Neuronal stem cell (in vitro differentiated cells): ENCODE measurements at regions not wholly inside any gene's neighbourhood (a gene's known extent, or its start where the extent isn't known, plus 50 kb on each side); places are given as distances from the start of the nearest gene placed in this dataset.

Experiments used
- DNase-seq: peaks from one replicate; pipeline ENCODE4 v3.0.0-alpha.2; 2013; ENCODE audit warnings: low spot score
- H2AFZ ChIP-seq: one replicate; pipeline ENCODE4 v1.6.1; 2013; ENCODE audit warnings: mild to moderate bottlenecking, low read length, inconsistent platforms
- H2AK5ac ChIP-seq: 2 replicates; pipeline ENCODE4 v1.6.1; 2013; ENCODE audit warnings: low read depth, mild to moderate bottlenecking, inconsistent platforms, low read length, moderate library complexity, mixed read lengths
- H2BK120ac ChIP-seq: 2 replicates; pipeline ENCODE4 v1.6.1; 2013; ENCODE audit warnings: low read depth, mild to moderate bottlenecking, inconsistent platforms, low read length, moderate library complexity, mixed read lengths
- H2BK12ac ChIP-seq: one replicate; pipeline ENCODE4 v1.6.1; 2013; ENCODE audit warnings: low read length, inconsistent platforms
- H2BK15ac ChIP-seq: 2 replicates; pipeline ENCODE4 v1.6.1; 2013; ENCODE audit warnings: mild to moderate bottlenecking, low read length, inconsistent platforms, mixed read lengths
- H2BK5ac ChIP-seq: one replicate; pipeline ENCODE4 v1.6.1; 2013; ENCODE audit warnings: inconsistent platforms, mild to moderate bottlenecking, low read length, moderate library complexity
- H3K14ac ChIP-seq: one replicate; pipeline ENCODE4 v1.6.1; 2013; ENCODE audit warnings: low read length, inconsistent platforms
- H3K18ac ChIP-seq: 2 replicates; pipeline ENCODE4 v1.6.1; 2013; ENCODE audit warnings: low read length, inconsistent platforms
- H3K23ac ChIP-seq: 2 replicates; pipeline ENCODE4 v1.6.1; 2013; ENCODE audit warnings: low read depth, mild to moderate bottlenecking, mixed read lengths, low read length, inconsistent platforms; ENCODE audit not compliant: poor library complexity
- H3K27ac ChIP-seq: replicated peaks from 3 replicates; pipeline ENCODE4 v1.5.1; 2013; ENCODE audit warnings: low read length, inconsistent platforms
- H3K27me3 ChIP-seq, 3 experiments: 2 replicates each; pipeline ENCODE4 v1.6.1; 2013; ENCODE audit warnings: low read length in 3 of 3, mild to moderate bottlenecking in 2 of 3, inconsistent platforms in 1 of 3, low read depth in 1 of 3, mixed read lengths in 1 of 3, moderate library complexity in 1 of 3; ENCODE audit not compliant: control insufficient read depth in 3 of 3, insufficient read depth in 3 of 3
- H3K36me3 ChIP-seq, 2 donors: replicated peaks in 1 of 2; 2 replicates each; pipeline ENCODE4 v1.6.1; 2013; ENCODE audit warnings: low read length in 2 of 2; ENCODE audit not compliant: control insufficient read depth in 2 of 2, insufficient read depth in 2 of 2
- H3K4ac ChIP-seq: 2 replicates; pipeline ENCODE4 v1.6.1; 2013; ENCODE audit warnings: inconsistent platforms, mild to moderate bottlenecking, low read length, moderate library complexity
- H3K4me1 ChIP-seq, 2 donors: 1 replicate in 1 of 2; 2 replicates in 1 of 2; pipeline ENCODE4 v1.6.1; 2013; ENCODE audit warnings: low read length in 2 of 2, low read depth in 1 of 2; ENCODE audit not compliant: control insufficient read depth in 2 of 2, insufficient read depth in 1 of 2
- H3K4me2 ChIP-seq: one replicate; pipeline ENCODE4 v1.6.1; 2013; ENCODE audit warnings: mild to moderate bottlenecking, low read length, inconsistent platforms; ENCODE audit not compliant: insufficient read depth, poor library complexity, severe bottlenecking
- H3K4me3 ChIP-seq, 2 donors: 2 replicates each; pipeline ENCODE4 v1.5.1; 2013; ENCODE audit warnings: low read length in 2 of 2, mild to moderate bottlenecking in 2 of 2, inconsistent platforms in 1 of 2, moderate library complexity in 1 of 2
- H3K79me1 ChIP-seq: one replicate; pipeline ENCODE4 v1.6.1; 2013; ENCODE audit warnings: low read depth, mild to moderate bottlenecking, inconsistent platforms, low read length, moderate library complexity
- H3K9ac ChIP-seq: one replicate; pipeline ENCODE4 v1.6.1; 2013; ENCODE audit warnings: mild to moderate bottlenecking, low read depth, low read length, inconsistent platforms; ENCODE audit not compliant: poor library complexity
- H3K9me3 ChIP-seq, 2 donors: replicated peaks in 1 of 2; 2 replicates each; pipeline versions ENCODE3 to v1.6.1; 2013; ENCODE audit warnings: low read length in 2 of 2, mild to moderate bottlenecking in 2 of 2, inconsistent platforms in 1 of 2, low read depth in 1 of 2, mixed read lengths in 1 of 2, moderate library complexity in 1 of 2; ENCODE audit not compliant: control insufficient read depth in 2 of 2, insufficient read depth in 1 of 2
- H4K8ac ChIP-seq: one replicate; pipeline ENCODE4 v1.6.1; 2013; ENCODE audit warnings: low read depth, mild to moderate bottlenecking, inconsistent platforms, low read length, moderate library complexity
- H4K91ac ChIP-seq: one replicate; pipeline ENCODE4 v1.6.1; 2013; ENCODE audit warnings: low read length, low read depth, mild to moderate bottlenecking, inconsistent platforms; ENCODE audit not compliant: poor library complexity
- WGBS, 2 donors: extraction: QIAGEN DNeasy Blood & Tissue Kit; methylation state at CpG; one replicate each; pipeline ENCODE4 v1.1.7; 2013; ENCODE audit warnings: missing lambda C conversion rate in 2 of 2, mixed read lengths in 1 of 2; ENCODE audit not compliant: insufficient read length in 2 of 2, insufficient replicate concordance in 1 of 2; ENCODE audit errors: extremely low coverage in 2 of 2; 5-methylcytosine and 5-hydroxymethylcytosine counted together

- Histone ChIP-seq H4K91ac (no peak overlapping the region), H2AFZ (no peak overlapping the region), H3K4me3 (no peak overlapping the region), H4K8ac (no peak overlapping the region), H2BK120ac (no peak overlapping the region), H2BK12ac (no peak overlapping the region), H3K14ac (no peak overlapping the region), H3K27ac (no peak overlapping the region), H3K23ac (no peak overlapping the region), H3K79me1 (no peaks in the 10 kb centered on the region), H2BK5ac (no peak overlapping the region), H3K4me1 (no peaks in the 10 kb centered on the region), H3K9me3 (no peaks in the 10 kb centered on the region), H3K4ac (no peak overlapping the region), H3K36me3 (no peaks in the 10 kb centered on the region), H3K9ac (no peak overlapping the region), H2AK5ac (no peak overlapping the region), H3K27me3 (no peaks in the 10 kb centered on the region), H2BK15ac (no peak overlapping the region), H3K18ac (no peak overlapping the region), H3K4me2 (no peak overlapping the region)
- DNase-seq, result no peak
Observed at GRCh38 chr12:86590296-86590695, 334.1 kb upstream of the MGAT4C start.

GRCh38 chr12:86574143-86574542 is 318.0 kb upstream of the MGAT4C start:
- Histone ChIP-seq H3K23ac (no peak overlapping the region), H4K8ac (no peak overlapping the region), H3K4me3 (no peak overlapping the region), H3K79me1 (no peaks in the 10 kb centered on the region), H3K4me1 (no peaks in the 10 kb centered on the region), H3K36me3 (no peaks in the 10 kb centered on the region), H3K4me2 (no peak overlapping the region), H2AFZ (no peak overlapping the region), H2BK12ac (no peak overlapping the region), H3K27me3 (no peaks in the 10 kb centered on the region), H3K4ac (no peak overlapping the region), H3K27ac (no peak overlapping the region), H3K9me3 (no peaks in the 10 kb centered on the region), H2BK120ac (no peak overlapping the region), H2AK5ac (no peak overlapping the region), H4K91ac (no peak overlapping the region), H3K14ac (no peak overlapping the region), H3K9ac (no peak overlapping the region), H3K18ac (no peak overlapping the region), H2BK15ac (no peak overlapping the region), H2BK5ac (no peak overlapping the region)
- no peak for DNase-seq

- no peak overlapping the region for H2BK12ac ChIP-seq
- no peak overlapping the region for H3K4ac ChIP-seq
- no peaks in the 10 kb centered on the region for H3K9me3 ChIP-seq
- H3K14ac ChIP-seq, result no peak overlapping the region
- H2BK120ac ChIP-seq, result no peak overlapping the region
- no peak overlapping the region for H3K4me2 ChIP-seq
- no peak overlapping the region for H2AFZ ChIP-seq
- no peaks in the 10 kb centered on the region for H3K27me3 ChIP-seq
- H3K4me3 ChIP-seq, result no peak overlapping the region
- no peak for DNase-seq
- H3K27ac ChIP-seq, result no peak overlapping the region
- H3K36me3 ChIP-seq, result no peaks in the 10 kb centered on the region
- no peaks in the 10 kb centered on the region for H3K79me1 ChIP-seq
- no peak overlapping the region for H4K8ac ChIP-seq
- no peak overlapping the region for H2AK5ac ChIP-seq
- no peak overlapping the region for H3K23ac ChIP-seq
- H4K91ac ChIP-seq, result no peak overlapping the region
- H3K9ac ChIP-seq, result no peak overlapping the region
- no peak overlapping the region for H2BK5ac ChIP-seq
- WGBS, 2 donors, result no CpG with 5 or more reads among the region's 1 CpG
- H2BK15ac ChIP-seq, result no peak overlapping the region
- no peaks in the 10 kb centered on the region for H3K4me1 ChIP-seq
- H3K18ac ChIP-seq, result no peak overlapping the region
Observed at GRCh38 chr12:86572455-86572854, 316.3 kb upstream of the MGAT4C start.

- Histone ChIP-seq H3K18ac (no peak overlapping the region), H2AFZ (no peak overlapping the region), H3K36me3 (no peaks in the 10 kb centered on the region), H3K14ac (no peak overlapping the region), H3K4ac (no peak overlapping the region), H2BK12ac (no peak overlapping the region), H3K9me3 (peaks cover 0 to 3% of the 10 kb centered on the region in 2 donors), H3K79me1 (peaks cover 2% of the 10 kb centered on the region), H4K8ac (no peak overlapping the region), H3K27me3 (no peaks in the 10 kb centered on the region), H4K91ac (no peak overlapping the region), H3K23ac (no peak overlapping the region), H2BK5ac (no peak overlapping the region), H2BK120ac (no peak overlapping the region), H2AK5ac (no peak overlapping the region), H2BK15ac (no peak overlapping the region), H3K4me2 (no peak overlapping the region), H3K4me3 (no peak overlapping the region), H3K4me1 (no peaks in the 10 kb centered on the region), H3K27ac (no peak overlapping the region), H3K9ac (no peak overlapping the region)
- WGBS, 2 donors, result no CpG with 5 or more reads among the region's 2 CpGs
- no peak for DNase-seq
Observed at GRCh38 chr12:86565038-86565437, 308.8 kb upstream of the MGAT4C start.
